Peyer's patch (tissue), 4 donors: ENCODE measurements at regions not wholly inside any gene's neighbourhood (a gene's known extent, or its start where the extent isn't known, plus 50 kb on each side); places are given as distances from the start of the nearest gene placed in this dataset.

Source experiments
- DNase-seq, 3 donors: peaks; one replicate each; pipeline ENCODE4 v3.0.0-alpha.2; 2017 to 2019
- H3K27ac ChIP-seq, 4 donors: fragments of 200-600 bp; sonication (generic); one replicate each; pipeline ENCODE4 v1.5.1; 2016 to 2019
- H3K27me3 ChIP-seq, 2 donors: fragments of 200-600 bp; sonication (generic); one replicate each; pipeline ENCODE4 v1.5.1; 2019
- H3K36me3 ChIP-seq, 3 donors: fragments of 200-600 bp; sonication (generic); one replicate each; pipeline ENCODE4 v1.5.1; 2016 to 2019
- H3K4me1 ChIP-seq, 4 donors: fragments of 200-600 bp; sonication (generic); one replicate each; pipeline ENCODE4 v1.5.1; 2016 to 2019
- H3K4me3 ChIP-seq, 4 donors: fragments of 200-600 bp; sonication (generic); 1 replicate in 3 of 4; 2 replicates in 1 of 4; pipeline ENCODE4 v1.5.1; 2016 to 2019; ENCODE audit warnings: mild to moderate bottlenecking in 1 of 4
- H3K9me3 ChIP-seq, 4 donors: fragments of 200-600 bp; sonication (generic); one replicate each; pipeline ENCODE4 v1.5.1; 2016 to 2019; ENCODE audit warnings: mild to moderate bottlenecking in 1 of 4
- CTCF ChIP-seq, 6 experiments: fragments of 450-650 bp in 4 of 6; fragments of 200-600 bp in 2 of 6; sonication (generic) in 1 of 6; IDR thresholded peaks; one replicate each; pipeline ENCODE4 v1.5.1; 2017 to 2019; ENCODE audit warnings: antibody characterized with exemption in 6 of 6, mild to moderate bottlenecking in 3 of 6, moderate library complexity in 1 of 6
- POLR2A ChIP-seq, 2 donors: fragments of 450-650 bp; IDR thresholded peaks; one replicate each; pipeline ENCODE4 v1.5.1; 2017; ENCODE audit warnings: antibody characterized with exemption in 2 of 2, mild to moderate bottlenecking in 2 of 2, moderate library complexity in 2 of 2

GRCh38 chr3:170772175-170772574, 97.8 kb downstream of the RPL22L1 start:
- Histone ChIP-seq H3K4me3 (no peak overlapping the region), H3K4me1 (no peaks in the 10 kb centered on the region), H3K27ac (no peak overlapping the region), H3K9me3 (no peaks in the 10 kb centered on the region), H3K36me3 (no peaks in the 10 kb centered on the region), H3K27me3 (no peaks in the 10 kb centered on the region)
- DNase-seq = no peak
- no peak for TF ChIP-seq POLR2A (IDR thresholded peaks at IDR 0.05)
- no peak for TF ChIP-seq CTCF (IDR thresholded peaks at IDR 0.05)

- no peak overlapping the region for H3K4me3 ChIP-seq
- no peaks in the 10 kb centered on the region for H3K9me3 ChIP-seq
- no peaks in the 10 kb centered on the region for H3K4me1 ChIP-seq
- TF ChIP-seq POLR2A (IDR thresholded peaks at IDR 0.05) = no peak
- DNase-seq = no peak
- no peak overlapping the region for H3K27ac ChIP-seq
- H3K36me3 ChIP-seq = no peaks in the 10 kb centered on the region
- no peaks in the 10 kb centered on the region for H3K27me3 ChIP-seq
Observed at GRCh38 chr3:170768334-170768801, 101.6 kb downstream of the RPL22L1 start.

DNA sequence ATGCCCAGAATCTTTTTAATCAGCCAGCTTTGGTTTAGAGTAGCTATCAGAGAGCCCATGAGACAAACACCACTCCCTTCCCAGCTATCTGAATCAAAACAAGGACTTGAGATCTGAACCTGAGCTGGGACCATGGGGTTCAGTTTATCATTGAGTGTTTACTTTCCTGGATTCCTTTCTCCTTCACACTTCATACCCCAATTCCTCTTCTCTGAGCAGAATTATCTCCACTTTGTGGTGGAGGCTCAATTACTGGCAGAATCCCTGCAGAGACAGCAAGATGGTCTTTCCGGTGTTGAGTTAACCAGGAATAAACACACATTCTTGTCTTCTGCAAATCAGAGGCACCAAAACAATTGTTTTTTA, 102.4 kb downstream of the RPL22L1 start:
- no peak overlapping the region for H3K4me3 ChIP-seq

DNA sequence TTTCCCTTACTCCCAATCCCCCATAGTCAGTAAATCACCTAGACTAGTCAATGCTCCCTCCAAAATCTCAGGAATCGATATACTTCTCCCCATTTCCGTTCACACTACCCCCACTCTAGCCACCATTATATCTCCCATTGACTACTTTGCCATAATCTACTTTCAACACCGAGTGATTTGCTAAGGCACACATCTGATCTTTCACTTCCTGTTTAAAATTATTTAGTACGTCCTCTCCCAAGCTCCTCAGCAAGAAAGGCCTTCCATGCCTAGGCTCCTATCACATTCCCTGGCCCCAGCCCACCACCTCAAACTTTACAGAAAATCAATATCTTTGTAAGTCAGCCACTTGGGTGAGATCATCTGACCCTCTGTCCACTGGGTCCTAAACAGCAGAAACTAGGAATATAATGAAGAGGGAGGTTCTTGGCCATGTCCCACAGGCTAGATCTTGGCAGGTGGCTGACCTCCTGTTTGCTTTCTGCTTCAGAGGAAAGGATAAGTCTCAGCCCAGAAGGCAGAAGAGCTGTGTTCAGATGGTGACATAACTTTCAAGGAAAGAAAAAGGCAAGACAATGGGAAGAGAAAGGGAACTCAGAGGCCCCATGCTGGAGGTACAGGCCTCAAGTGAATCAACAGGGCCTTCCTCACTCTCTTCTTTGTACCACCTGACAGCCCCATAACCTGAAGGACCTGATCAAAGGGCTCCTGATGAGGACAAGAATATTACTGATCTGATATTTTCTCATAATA, 103.0 kb downstream of the RPL22L1 start:
- TF ChIP-seq POLR2A (IDR thresholded peaks at IDR 0.05) (no peak), CTCF (IDR thresholded peaks at IDR 0.05) (no peak)

More for the DNA sequence above, 102.4 kb downstream of the RPL22L1 start:
- no peaks in the 10 kb centered on the region for H3K27me3 ChIP-seq
- no peaks in the 10 kb centered on the region for H3K9me3 ChIP-seq
- TF ChIP-seq POLR2A (IDR thresholded peaks at IDR 0.05) (no peak), CTCF (IDR thresholded peaks at IDR 0.05) (no peak)
- H3K4me1 ChIP-seq = no peaks in the 10 kb centered on the region
- no peak overlapping the region for H3K27ac ChIP-seq
- no peak for DNase-seq
- no peaks in the 10 kb centered on the region for H3K36me3 ChIP-seq

DNA sequence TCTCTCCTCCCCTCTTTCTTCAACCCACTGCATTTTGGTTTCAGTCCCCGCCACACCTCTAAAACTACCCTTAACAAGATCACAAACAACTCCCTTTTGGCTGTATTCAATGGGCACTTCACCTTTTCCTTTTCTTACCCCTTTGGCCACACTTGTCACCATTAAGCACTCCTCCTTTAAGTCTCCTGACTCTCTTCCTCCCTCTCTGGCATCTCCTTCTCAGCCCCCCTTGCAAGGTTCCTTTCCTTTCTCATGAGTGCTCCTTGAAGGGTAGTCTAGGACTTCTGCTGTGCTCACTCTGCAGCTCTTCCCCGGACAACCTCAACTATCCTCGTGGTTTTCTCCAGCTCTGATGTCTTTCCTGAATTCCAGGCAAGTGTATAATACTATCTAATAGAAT, 103.7 kb downstream of the RPL22L1 start:
- no peak overlapping the region for H3K27ac ChIP-seq
- no peak for DNase-seq
- H3K27me3 ChIP-seq = no peaks in the 10 kb centered on the region
- no peaks in the 10 kb centered on the region for H3K9me3 ChIP-seq
- no peaks in the 10 kb centered on the region for H3K4me1 ChIP-seq
- TF ChIP-seq POLR2A (IDR thresholded peaks at IDR 0.05) = no peak
- no peak for TF ChIP-seq CTCF (IDR thresholded peaks at IDR 0.05)
- no peaks in the 10 kb centered on the region for H3K36me3 ChIP-seq
- H3K4me3 ChIP-seq = no peak overlapping the region

More for the DNA sequence above, 103.0 kb downstream of the RPL22L1 start:
- no peaks in the 10 kb centered on the region for H3K4me1 ChIP-seq
- no peaks in the 10 kb centered on the region for H3K27me3 ChIP-seq
- H3K4me3 ChIP-seq = no peak overlapping the region
- DNase-seq = no peak
- H3K36me3 ChIP-seq = no peaks in the 10 kb centered on the region
- H3K27ac ChIP-seq = no peak overlapping the region
- H3K9me3 ChIP-seq = no peaks in the 10 kb centered on the region

- Histone ChIP-seq H3K27ac (no peak overlapping the region), H3K4me3 (no peak overlapping the region), H3K4me1 (no peaks in the 10 kb centered on the region), H3K36me3 (no peaks in the 10 kb centered on the region), H3K27me3 (no peaks in the 10 kb centered on the region), H3K9me3 (no peaks in the 10 kb centered on the region)
- TF ChIP-seq CTCF (IDR thresholded peaks at IDR 0.05) (no peak), POLR2A (IDR thresholded peaks at IDR 0.05) (no peak)
- DNase-seq = peak in 1 of 3 donors; percentile 66
Observed at GRCh38 chr3:170765419-170766078, 104.4 kb downstream of the RPL22L1 start.
